ENCODE measurements at regions not wholly inside any gene's neighbourhood (a gene's known extent, or its start where the extent isn't known, plus 50 kb on each side); places are given as distances from the start of the nearest gene placed in this dataset.

DNA sequence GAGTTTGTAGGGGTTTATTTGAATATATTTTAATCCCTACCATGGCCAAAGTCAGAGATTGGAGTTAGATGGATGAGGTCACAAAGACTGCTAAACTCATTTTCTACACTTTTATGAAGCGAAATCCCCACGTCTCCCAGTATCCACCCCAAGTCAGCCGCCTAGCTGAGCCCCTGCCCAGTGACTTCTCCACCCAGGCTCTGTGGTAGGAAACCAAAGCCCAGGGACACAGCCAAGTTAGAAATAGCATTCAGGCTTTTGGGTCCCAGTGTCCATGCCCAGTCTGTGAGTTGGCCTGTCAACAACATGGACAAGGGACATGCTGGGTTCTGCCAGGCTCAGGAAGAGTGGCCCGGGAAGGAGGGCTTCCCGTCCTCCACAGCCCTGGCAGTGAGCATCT lies 474.0 kb downstream of the FOXO1 start:
- WGBS (ENCODE audit: low lambda C conversion rate, missing lambda C conversion rate), result 93% methylated on average over 5 of the region's 5 CpGs
- H3K4me1 ChIP-seq (ENCODE audit: insufficient read depth), result peaks cover 20% of the 10 kb centered on the region
- no peaks in the 10 kb centered on the region for H3K27me3 ChIP-seq
- H3K36me3 ChIP-seq (replicated peaks; ENCODE audit: insufficient read depth, low read depth), result no peaks in the 10 kb centered on the region
- H2AFZ ChIP-seq, result no peak overlapping the region
- H3K4me3 ChIP-seq, result no peak overlapping the region
- no peak for DNase-seq (ENCODE audit: low spot score)
- H3K79me2 ChIP-seq, result no peaks in the 10 kb centered on the region
- H3K4me2 ChIP-seq, result no peak overlapping the region
- TF ChIP-seq, protein P1, sequence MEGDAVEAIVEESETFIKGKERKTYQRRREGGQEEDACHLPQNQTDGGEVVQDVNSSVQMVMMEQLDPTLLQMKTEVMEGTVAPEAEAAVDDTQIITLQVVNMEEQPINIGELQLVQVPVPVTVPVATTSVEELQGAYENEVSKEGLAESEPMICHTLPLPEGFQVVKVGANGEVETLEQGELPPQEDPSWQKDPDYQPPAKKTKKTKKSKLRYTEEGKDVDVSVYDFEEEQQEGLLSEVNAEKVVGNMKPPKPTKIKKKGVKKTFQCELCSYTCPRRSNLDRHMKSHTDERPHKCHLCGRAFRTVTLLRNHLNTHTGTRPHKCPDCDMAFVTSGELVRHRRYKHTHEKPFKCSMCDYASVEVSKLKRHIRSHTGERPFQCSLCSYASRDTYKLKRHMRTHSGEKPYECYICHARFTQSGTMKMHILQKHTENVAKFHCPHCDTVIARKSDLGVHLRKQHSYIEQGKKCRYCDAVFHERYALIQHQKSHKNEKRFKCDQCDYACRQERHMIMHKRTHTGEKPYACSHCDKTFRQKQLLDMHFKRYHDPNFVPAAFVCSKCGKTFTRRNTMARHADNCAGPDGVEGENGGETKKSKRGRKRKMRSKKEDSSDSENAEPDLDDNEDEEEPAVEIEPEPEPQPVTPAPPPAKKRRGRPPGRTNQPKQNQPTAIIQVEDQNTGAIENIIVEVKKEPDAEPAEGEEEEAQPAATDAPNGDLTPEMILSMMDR (IDR thresholded peaks at IDR 0.05; ENCODE audit: poor library complexity), result no peak
- TF ChIP-seq EZH2 (IDR thresholded peaks at IDR 0.05; ENCODE audit: borderline replicate concordance) (no peak), EZH2phosphoT487 (IDR thresholded peaks at IDR 0.05; ENCODE audit: low read depth, severe bottlenecking, unreplicated experiment) (no peak)
- no peaks in the 10 kb centered on the region for H3K9me3 ChIP-seq (ENCODE audit: low read depth)
- H3K27ac ChIP-seq, result no peak overlapping the region
- no peaks in the 10 kb centered on the region for H4K20me1 ChIP-seq (ENCODE audit: insufficient read depth, poor library complexity, severe bottlenecking)
- H3K9me2 ChIP-seq (replicated peaks; ENCODE audit: insufficient read depth), result no peaks in the 10 kb centered on the region

GRCh38 chr13:40192858-40193257 lies 473.6 kb downstream of the FOXO1 start:
- Histone ChIP-seq H3K79me2 (no peaks in the 10 kb centered on the region), H3K27ac (no peak overlapping the region), H3K9me3 (ENCODE audit: low read depth) (no peaks in the 10 kb centered on the region), H3K4me2 (no peak overlapping the region), H2AFZ (no peak overlapping the region), H3K4me1 (ENCODE audit: insufficient read depth) (peaks cover 20% of the 10 kb centered on the region), H4K20me1 (ENCODE audit: insufficient read depth, poor library complexity, severe bottlenecking) (no peaks in the 10 kb centered on the region), H3K4me3 (no peak overlapping the region), H3K36me3 (replicated peaks; ENCODE audit: insufficient read depth, low read depth) (no peaks in the 10 kb centered on the region), H3K9me2 (replicated peaks; ENCODE audit: insufficient read depth) (no peaks in the 10 kb centered on the region), H3K27me3 (no peaks in the 10 kb centered on the region)
- TF ChIP-seq, protein P1 (IDR thresholded peaks at IDR 0.05; ENCODE audit: poor library complexity), result no peak
- TF ChIP-seq EZH2phosphoT487 (IDR thresholded peaks at IDR 0.05; ENCODE audit: low read depth, severe bottlenecking, unreplicated experiment) (no peak), EZH2 (IDR thresholded peaks at IDR 0.05; ENCODE audit: borderline replicate concordance) (no peak)
- no peak for DNase-seq (ENCODE audit: low spot score)
- WGBS (ENCODE audit: low lambda C conversion rate, missing lambda C conversion rate), result 95% methylated on average over 7 of the region's 7 CpGs

GRCh38 chr13:40193286-40194223 lies 472.9 kb downstream of the FOXO1 start:
- Histone ChIP-seq H3K27me3 (no peaks in the 10 kb centered on the region), H3K4me3 (no peak overlapping the region), H4K20me1 (ENCODE audit: insufficient read depth, poor library complexity, severe bottlenecking) (no peaks in the 10 kb centered on the region), H3K79me2 (no peaks in the 10 kb centered on the region), H3K36me3 (replicated peaks; ENCODE audit: insufficient read depth, low read depth) (no peaks in the 10 kb centered on the region), H3K27ac (no peak overlapping the region), H3K9me3 (ENCODE audit: low read depth) (no peaks in the 10 kb centered on the region), H3K4me1 (ENCODE audit: insufficient read depth) (peaks cover 20% of the 10 kb centered on the region), H3K4me2 (no peak overlapping the region), H2AFZ (no peak overlapping the region), H3K9me2 (replicated peaks; ENCODE audit: insufficient read depth) (no peaks in the 10 kb centered on the region)
- 95% methylated on average over 18 of the region's 18 CpGs for WGBS (ENCODE audit: low lambda C conversion rate, missing lambda C conversion rate)
- TF ChIP-seq, protein P1 (IDR thresholded peaks at IDR 0.05; ENCODE audit: poor library complexity), result no peak
- TF ChIP-seq EZH2phosphoT487 (IDR thresholded peaks at IDR 0.05; ENCODE audit: low read depth, severe bottlenecking, unreplicated experiment), result no peak
- no peak for TF ChIP-seq EZH2 (IDR thresholded peaks at IDR 0.05; ENCODE audit: borderline replicate concordance)
- DNase-seq (ENCODE audit: low spot score), result no peak
